ENCODE measurements at regions not wholly inside any gene's neighbourhood (a gene's known extent, or its start where the extent isn't known, plus 50 kb on each side); places are given as distances from the start of the nearest gene placed in this dataset.
"Not testable (repeated sequence)": the region's sequence is repeated elsewhere in the genome, so short reads cannot be mapped to it uniquely, and the experiment has no call there.

DNA sequence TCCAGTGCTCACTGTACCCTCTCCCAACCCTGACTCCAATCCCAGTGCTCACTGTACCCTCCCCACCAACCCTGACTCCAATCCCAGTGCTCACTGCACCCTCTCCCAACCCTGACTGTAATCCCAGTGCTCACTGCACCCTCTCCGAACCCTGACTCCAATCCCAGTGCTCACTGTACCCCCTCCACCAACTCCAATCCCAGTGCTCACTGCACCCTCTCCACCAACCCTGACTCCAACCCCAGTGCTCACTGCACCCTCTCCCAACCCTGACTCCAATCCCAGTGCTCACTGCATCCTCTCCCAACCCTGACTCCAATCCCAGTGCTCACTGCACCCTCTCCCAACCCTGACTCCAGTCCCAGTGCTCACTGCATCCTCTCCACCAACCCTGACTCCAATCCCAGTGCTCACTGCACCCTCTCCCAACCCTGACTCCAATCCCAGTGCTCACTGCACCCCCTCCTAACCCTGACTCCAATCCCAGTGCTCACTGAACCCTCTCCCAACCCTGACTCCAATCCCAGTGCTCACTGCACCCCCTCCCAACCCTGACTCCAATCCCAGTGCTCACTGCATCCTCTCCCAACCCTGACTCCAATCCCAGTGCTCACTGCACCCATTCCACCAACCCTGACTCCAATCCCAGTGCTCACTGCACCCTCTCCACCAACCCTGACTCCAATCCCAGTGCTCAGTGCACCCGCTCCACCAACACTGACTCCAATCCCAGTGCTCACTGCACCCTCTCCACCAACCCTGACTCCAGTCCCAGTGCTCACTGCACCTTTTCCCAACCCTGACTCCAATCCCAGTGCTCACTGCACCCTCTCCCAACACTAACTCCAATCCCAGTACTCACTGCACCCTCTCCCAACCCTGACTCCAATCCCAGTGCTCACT is 136.3 kb upstream of the ZNF618 start:
- not testable (repeated sequence) for DNase-seq (ENCODE audit: low read depth in 2 of 2)

DNA sequence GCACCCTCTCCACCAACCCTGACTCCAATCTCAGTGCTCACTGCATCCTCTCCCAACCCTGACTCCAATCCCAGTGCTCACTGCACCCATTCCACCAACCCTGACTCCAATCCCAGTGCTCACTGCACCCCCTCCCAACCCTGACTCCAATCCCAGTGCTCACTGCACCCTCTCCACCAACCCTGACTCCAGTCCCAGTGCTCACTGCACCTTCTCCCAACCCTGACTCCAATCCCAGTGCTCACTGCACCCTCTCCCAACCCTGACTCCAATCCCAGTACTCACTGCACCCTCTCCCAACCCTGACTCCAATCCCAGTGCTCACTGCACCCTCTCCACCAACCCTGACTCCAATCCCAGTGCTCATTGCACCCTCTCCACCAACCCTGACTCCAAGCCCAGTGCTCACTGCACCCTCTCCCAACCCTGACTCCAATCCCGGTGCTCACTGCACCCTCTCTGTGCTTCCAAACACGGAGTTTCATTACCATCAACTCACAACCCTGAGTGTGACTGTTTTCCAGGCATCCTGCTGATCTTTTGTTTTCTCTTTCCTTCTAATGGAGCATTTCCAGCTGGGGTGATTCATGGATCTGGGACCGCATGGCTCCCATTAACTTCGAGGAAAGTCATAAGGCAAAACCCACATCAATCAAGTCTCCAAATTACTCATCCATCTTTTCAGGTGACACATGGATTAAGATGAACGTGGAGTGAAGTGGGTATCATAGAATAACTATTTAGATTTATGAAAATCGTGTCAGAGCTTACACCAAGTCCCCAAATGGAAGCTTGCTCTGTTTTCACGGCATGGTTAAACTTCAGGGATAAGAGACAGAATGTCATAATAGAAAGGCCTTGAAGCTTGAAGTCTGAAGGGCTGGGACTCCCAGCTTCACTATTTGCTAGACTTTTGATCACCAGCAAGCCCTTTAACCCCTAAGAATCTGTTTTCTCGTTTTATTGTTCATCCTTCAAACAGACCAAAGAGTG is 135.3 kb upstream of the ZNF618 start:
- DNase-seq (ENCODE audit: low read depth in 2 of 2), result not testable (repeated sequence)

DNA sequence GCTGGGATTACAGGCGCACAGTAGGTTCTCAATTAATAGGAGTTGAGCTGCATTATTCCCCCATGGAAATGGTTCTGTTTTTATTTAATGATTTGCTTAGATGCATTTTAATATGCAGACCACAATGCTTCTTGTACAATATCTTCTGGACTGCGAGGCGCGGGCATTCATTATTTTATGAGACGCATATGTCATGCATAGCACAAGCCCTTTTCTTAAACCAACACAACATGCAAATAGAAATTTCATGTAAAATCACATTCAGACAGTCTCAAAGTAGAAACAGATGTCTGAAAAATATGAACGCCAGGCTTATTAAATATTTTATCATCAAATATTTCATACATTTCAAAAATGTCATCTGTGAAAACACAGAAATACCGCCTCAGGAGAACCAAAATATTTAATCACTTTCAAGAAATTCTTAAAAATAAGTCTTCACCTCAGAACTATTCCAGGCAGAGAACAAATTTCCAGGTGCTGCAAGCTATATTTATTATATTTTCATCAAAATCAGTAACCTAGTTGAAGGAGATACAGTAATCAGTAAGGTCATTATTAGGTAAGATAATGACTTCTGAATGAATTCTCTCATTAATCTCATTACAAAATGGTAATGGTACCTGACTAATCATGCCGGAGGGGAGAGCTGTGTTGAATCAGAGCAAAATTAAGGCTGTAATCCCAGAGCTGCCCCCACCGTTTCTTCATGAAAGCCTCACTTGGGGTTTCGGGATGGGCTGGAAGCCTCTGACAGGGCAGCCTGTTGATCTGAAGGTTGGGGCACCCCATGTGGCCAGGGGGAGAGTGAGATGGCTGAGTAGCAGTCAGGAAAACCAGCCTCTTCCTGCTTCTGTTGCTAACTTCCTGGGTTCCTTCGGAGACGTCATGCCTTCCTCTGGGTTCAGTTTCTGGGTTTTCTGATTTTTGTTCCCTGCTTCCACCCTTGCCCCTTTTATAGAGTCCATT is 133.9 kb upstream of the ZNF618 start:
- no peak for DNase-seq (ENCODE audit: low read depth in 2 of 2)

GRCh38 chr9:113742878-113743277 is 133.2 kb upstream of the ZNF618 start:
- DNase-seq (ENCODE audit: low read depth in 2 of 2), result no peak

GRCh38 chr9:113746486-113746885 is 129.6 kb upstream of the ZNF618 start:
- no peak for DNase-seq (ENCODE audit: low read depth in 2 of 2)

DNA sequence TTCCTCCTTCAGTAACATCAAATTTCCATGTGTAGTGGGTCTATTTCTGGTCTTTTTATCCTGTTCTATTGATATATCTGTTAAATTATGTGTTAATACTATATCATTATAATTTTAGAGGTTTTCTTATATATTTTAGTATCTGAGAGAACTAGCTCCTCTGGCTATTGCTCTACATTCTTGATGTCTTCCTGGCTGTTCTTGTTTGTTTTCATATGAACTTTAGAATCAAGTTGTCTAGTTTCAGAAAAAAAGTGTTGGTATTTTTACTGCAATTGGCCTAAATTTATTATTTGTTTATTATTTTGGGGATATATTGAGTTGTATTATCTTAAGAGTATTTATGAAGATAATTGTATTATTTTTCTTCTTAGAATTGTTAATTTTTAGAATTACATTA is 128.0 kb upstream of the ZNF618 start:
- DNase-seq (ENCODE audit: low read depth in 2 of 2), result no peak

GRCh38 chr9:113753398-113754119 is 122.5 kb upstream of the ZNF618 start:
- DNase-seq (ENCODE audit: low read depth in 2 of 2), result no peak

GRCh38 chr9:113754739-113755138 is 121.4 kb upstream of the ZNF618 start:
- DNase-seq (ENCODE audit: low read depth in 2 of 2), result no peak

DNA sequence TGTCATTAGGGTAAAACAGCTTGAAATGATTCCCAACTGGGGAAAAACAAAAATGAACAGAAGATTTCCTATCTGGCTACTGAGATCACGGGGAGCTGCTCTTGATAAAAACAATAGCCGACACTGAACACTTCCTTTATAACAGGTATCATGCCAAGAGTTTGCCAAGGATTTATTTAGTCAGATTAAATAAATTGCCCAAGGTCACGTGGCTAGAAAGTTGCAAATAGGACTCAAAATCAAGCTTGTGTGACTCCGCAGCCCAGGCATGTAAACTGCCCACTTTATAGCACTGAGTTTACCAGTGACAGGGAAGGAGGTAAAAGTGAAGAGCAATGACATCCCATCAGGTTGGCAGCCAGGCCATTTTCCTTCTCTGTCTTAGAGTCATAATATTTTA is 120.7 kb upstream of the ZNF618 start:
- DNase-seq (ENCODE audit: low read depth in 2 of 2), result no peak

DNA sequence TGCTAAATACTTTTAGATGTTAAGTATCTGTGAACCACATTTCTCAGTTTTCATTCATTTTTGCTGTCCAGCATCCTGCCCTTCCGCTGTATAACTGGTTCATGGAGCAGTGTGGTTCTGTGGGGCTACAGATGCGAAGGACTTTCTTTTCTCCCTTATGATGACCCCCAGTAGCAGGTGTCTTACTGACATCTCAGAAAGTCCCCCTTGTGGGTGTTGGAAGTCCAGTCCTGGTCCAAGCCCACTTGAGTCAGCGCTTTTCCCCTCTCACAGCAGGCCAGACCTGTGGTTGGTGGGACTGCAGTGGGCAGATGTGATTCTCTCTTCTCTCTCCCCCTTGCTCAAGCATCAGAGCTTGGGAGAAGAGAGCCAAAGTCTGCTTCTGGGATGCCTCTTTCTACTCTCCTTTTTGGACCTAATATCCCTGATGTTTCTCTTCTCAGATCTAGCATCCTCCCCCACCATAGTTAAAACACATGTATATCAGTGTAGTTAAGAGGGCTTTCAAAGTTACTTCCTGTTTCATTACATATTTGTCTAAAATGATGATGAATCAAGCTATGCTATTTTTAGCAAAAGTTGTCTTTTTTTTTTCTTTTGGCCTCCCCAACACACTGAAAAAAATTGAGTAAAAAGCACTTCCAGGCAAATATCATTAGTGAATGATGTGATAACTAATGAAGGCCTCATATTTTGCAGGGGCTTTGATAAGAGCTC is 119.5 kb upstream of the ZNF618 start:
- no peak for DNase-seq (ENCODE audit: low read depth in 2 of 2)

GRCh38 chr9:113763429-113763828 is 112.7 kb upstream of the ZNF618 start:
- no peak for DNase-seq (ENCODE audit: low read depth in 2 of 2)

DNA sequence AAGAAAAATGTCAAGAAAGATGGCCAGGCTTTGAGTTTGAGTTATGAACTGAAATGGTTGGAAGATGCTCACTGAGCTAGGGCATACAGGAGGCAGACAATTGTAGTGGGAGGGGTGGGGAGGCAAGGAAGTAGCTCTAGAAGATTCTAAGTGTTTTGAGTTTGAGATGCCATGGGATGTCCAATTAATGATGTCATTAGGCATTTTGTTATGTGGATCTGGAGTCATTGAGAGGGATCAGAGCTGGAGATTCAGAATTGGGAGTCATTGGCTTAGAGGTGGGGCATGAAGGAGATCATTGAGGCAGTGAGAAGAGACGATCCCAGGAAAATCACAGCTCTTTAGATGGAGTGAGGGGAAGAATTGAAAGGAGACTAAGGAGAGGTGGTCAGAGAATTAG is 111.5 kb upstream of the ZNF618 start:
- no peak for DNase-seq (ENCODE audit: low read depth in 2 of 2)

GRCh38 chr9:113769412-113769811 is 106.7 kb upstream of the ZNF618 start:
- no peak for DNase-seq (ENCODE audit: low read depth in 2 of 2)

GRCh38 chr9:113770396-113770795 is 105.7 kb upstream of the ZNF618 start:
- DNase-seq (ENCODE audit: low read depth in 2 of 2), result no peak

DNA sequence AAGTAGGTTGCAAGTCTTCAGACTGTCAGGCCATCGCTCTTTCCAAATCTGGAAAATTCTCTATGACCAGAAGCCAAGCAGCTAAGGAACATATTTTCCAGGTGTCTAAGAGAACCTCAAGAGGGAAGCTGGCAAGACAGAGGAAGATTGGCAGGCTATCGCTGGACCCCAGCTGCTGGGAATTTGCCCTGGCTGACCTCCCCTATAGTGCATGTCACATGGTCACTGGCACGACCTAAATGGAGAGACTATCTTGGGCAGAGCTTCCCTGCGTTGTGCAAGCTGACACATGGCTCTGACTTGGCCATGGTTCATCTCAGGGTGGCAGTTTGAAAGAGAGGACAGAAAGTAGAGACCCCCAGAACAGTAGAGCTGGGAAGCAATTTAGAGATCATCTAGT is 104.9 kb upstream of the ZNF618 start:
- DNase-seq (ENCODE audit: low read depth in 2 of 2), result no peak

- no peak for DNase-seq (ENCODE audit: low read depth in 2 of 2)
These were observed 103.8 kb upstream of the ZNF618 start for GRCh38 chr9:113772121-113772810.

DNA sequence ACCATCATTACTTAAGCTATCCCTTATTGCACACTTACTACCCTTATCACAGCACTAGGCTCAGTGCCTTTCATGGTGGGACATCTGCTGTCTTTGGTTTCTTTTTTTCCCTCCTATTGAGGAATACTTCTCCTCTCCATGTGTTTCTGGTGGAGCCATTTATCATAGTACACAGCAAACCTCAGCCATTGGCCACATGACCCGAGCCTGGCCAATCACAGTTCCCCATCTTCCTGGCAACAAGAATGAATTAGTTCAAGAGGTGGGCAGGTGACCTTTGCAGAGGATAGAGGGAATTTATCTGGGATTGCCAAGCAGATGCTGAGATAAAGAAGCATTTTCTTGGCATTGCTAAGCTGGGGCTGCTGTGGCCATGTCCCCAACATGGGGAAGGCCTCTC is 101.1 kb upstream of the ZNF618 start:
- DNase-seq (ENCODE audit: low read depth in 2 of 2), result no peak

DNA sequence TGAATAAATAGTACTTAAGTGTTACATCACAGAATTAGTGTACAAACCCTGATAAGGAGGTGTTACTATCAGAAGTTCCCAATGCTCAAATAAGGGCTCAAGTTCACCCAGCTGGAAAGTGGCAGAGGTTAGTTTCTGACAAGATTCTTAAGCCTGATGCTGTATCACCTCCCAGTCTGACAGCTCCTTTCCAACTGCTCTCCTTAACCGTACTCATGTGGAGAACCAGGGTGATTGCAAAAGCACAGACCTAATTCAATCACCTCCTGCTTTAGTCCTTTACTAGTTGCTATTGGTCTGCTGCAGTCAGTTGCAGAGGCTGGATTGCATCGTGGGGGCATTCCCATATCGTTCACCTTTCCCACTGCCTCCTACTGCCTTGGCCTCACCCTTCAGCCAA is 100.4 kb upstream of the ZNF618 start:
- DNase-seq (ENCODE audit: low read depth in 2 of 2), result no peak

GRCh38 chr9:113776194-113776593 is 99.9 kb upstream of the ZNF618 start:
- DNase-seq (ENCODE audit: low read depth in 2 of 2), result no peak

All from activated CD8-positive, alpha-beta memory T cell treated with anti-CD3 and anti-CD28 coated beads for 4 hours (primary cell).